ENCODE measurements at regions not wholly inside any gene's neighbourhood (a gene's known extent, or its start where the extent isn't known, plus 50 kb on each side); places are given as distances from the start of the nearest gene placed in this dataset.

DNA sequence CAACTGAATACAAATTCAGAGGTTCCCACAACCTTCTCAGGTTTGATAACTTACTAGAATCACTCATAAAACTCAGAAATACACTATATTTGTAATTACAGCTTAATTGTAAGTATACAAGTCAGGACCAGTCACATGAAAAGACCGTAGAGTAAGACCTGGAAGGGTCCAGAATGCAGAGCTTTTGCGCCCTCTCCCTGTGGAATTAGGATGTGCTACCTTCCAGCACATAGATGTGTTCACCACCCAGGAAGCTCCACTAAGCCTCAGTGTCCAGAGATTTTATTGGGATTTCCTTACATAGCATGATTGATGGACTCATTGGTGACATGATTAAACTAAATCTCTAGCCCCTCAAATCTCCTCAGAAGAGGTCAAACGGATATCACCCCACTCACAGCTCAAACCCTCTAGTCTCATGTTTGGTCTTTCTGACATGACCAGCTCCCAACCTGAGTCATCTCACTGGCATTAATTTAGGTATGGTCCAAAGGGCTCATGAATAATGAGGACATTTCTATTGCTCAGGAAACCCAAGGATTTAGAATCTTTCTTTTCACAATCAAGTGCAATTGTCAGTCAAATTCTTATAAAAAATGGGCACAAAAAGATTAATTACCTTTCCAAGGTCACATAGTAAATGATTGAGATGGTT, 77.2 kb upstream of the UBASH3B start:
- TF ChIP-seq GATA2 (IDR thresholded peaks at IDR 0.05; ENCODE audit: low read depth, low read length) (no peak), GATA3 (IDR thresholded peaks at IDR 0.05; ENCODE audit: low read depth, low read length) (no peak)

All from SH-SY5Y (cell line).